Parathyroid adenoma (tissue), 2 donors: ENCODE measurements at regions not wholly inside any gene's neighbourhood (a gene's known extent, or its start where the extent isn't known, plus 50 kb on each side); places are given as distances from the start of the nearest gene placed in this dataset.
"Not testable (repeated sequence)": the region's sequence is repeated elsewhere in the genome, so short reads cannot be mapped to it uniquely, and the experiment has no call there.

Source experiments
- H2AFZ ChIP-seq: fragments of 300-600 bp; sonication (generic); one replicate; pipeline ENCODE4 v1.7.0; 2017; ENCODE audit warnings: antibody characterized with exemption, mild to moderate bottlenecking
- H3K27ac ChIP-seq: fragments of 300-600 bp; sonication (generic); one replicate; pipeline ENCODE4 v1.7.0; 2017
- H3K27me3 ChIP-seq: fragments of 300-600 bp; sonication (generic); one replicate; pipeline ENCODE4 v1.7.0; 2017; ENCODE audit warnings: low read length; ENCODE audit not compliant: control insufficient read depth, insufficient read depth
- H3K36me3 ChIP-seq: fragments of 300-600 bp; sonication (generic); one replicate; pipeline ENCODE4 v1.7.0; 2017; ENCODE audit warnings: low read length; ENCODE audit not compliant: control insufficient read depth, insufficient read depth
- H3K4me1 ChIP-seq: fragments of 300-600 bp; sonication (generic); one replicate; pipeline ENCODE4 v1.7.0; 2017; ENCODE audit warnings: control low read depth
- H3K4me2 ChIP-seq: fragments of 300-600 bp; sonication (generic); one replicate; pipeline ENCODE4 v1.7.0; 2017; ENCODE audit warnings: low read length
- H3K4me3 ChIP-seq: fragments of 300-600 bp; sonication (generic); one replicate; pipeline ENCODE4 v1.7.0; 2017; ENCODE audit warnings: low read depth, low read length
- H3K79me2 ChIP-seq: fragments of 300-600 bp; sonication (generic); one replicate; pipeline ENCODE4 v1.7.0; 2017; ENCODE audit warnings: control low read depth
- H3K9ac ChIP-seq: fragments of 300-600 bp; sonication (generic); one replicate; pipeline ENCODE4 v1.7.0; 2017; ENCODE audit warnings: mild to moderate bottlenecking
- H3K9me3 ChIP-seq: fragments of 300-600 bp; sonication (generic); one replicate; pipeline ENCODE4 v1.7.0; 2017; ENCODE audit warnings: low read length; ENCODE audit not compliant: control insufficient read depth
- TF ChIP-seq, protein P1 (sequence below): fragments of 300-600 bp; sonication (generic); IDR thresholded peaks from one replicate; pipeline ENCODE4 v1.7.0; 2017; ENCODE audit warnings: antibody characterized with exemption, mild to moderate bottlenecking
- donor health status: primary hyperparathyroidism.

DNA sequence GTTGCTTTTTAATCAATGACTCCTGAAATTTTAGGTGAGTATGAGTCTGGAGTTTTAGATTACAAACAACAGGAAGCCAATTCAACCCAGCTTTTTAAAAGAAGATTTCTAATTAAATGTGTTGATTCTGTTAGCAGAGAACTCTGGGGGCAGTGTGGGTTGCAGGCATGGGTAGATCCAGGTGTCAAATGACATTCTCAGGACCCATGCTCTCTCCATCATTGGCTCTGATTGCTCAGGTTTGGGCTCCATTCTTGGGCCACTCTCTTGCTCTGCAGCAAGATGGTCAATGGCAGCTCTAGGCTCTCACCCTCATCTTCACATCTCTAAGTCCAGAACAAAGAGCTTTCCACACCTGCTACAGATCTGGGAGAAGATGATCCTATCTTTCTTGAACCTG, 463.7 kb downstream of the PREX1 start:
- H3K4me2 ChIP-seq = no peak overlapping the region
- TF ChIP-seq, protein P1, sequence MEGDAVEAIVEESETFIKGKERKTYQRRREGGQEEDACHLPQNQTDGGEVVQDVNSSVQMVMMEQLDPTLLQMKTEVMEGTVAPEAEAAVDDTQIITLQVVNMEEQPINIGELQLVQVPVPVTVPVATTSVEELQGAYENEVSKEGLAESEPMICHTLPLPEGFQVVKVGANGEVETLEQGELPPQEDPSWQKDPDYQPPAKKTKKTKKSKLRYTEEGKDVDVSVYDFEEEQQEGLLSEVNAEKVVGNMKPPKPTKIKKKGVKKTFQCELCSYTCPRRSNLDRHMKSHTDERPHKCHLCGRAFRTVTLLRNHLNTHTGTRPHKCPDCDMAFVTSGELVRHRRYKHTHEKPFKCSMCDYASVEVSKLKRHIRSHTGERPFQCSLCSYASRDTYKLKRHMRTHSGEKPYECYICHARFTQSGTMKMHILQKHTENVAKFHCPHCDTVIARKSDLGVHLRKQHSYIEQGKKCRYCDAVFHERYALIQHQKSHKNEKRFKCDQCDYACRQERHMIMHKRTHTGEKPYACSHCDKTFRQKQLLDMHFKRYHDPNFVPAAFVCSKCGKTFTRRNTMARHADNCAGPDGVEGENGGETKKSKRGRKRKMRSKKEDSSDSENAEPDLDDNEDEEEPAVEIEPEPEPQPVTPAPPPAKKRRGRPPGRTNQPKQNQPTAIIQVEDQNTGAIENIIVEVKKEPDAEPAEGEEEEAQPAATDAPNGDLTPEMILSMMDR = no peak

GRCh38 chr20:48360342-48360975, 467.3 kb downstream of the PREX1 start:
- Histone ChIP-seq H3K79me2 (no peaks in the 10 kb centered on the region), H3K27ac (no peak overlapping the region), H3K9me3 (no peaks in the 10 kb centered on the region), H3K36me3 (no peaks in the 10 kb centered on the region), H2AFZ (no peak overlapping the region), H3K4me2 (no peak overlapping the region), H3K4me1 (no peaks in the 10 kb centered on the region), H3K4me3 (no peak overlapping the region), H3K27me3 (no peaks in the 10 kb centered on the region), H3K9ac (no peak overlapping the region)
- TF ChIP-seq, protein P1 = no peak

More for the DNA sequence above, 463.7 kb downstream of the PREX1 start:
- Histone ChIP-seq H3K36me3 (no peaks in the 10 kb centered on the region), H3K27ac (no peak overlapping the region), H2AFZ (no peak overlapping the region), H3K79me2 (no peaks in the 10 kb centered on the region), H3K27me3 (no peaks in the 10 kb centered on the region), H3K9ac (no peak overlapping the region), H3K9me3 (no peaks in the 10 kb centered on the region), H3K4me1 (no peaks in the 10 kb centered on the region), H3K4me3 (no peak overlapping the region)

DNA sequence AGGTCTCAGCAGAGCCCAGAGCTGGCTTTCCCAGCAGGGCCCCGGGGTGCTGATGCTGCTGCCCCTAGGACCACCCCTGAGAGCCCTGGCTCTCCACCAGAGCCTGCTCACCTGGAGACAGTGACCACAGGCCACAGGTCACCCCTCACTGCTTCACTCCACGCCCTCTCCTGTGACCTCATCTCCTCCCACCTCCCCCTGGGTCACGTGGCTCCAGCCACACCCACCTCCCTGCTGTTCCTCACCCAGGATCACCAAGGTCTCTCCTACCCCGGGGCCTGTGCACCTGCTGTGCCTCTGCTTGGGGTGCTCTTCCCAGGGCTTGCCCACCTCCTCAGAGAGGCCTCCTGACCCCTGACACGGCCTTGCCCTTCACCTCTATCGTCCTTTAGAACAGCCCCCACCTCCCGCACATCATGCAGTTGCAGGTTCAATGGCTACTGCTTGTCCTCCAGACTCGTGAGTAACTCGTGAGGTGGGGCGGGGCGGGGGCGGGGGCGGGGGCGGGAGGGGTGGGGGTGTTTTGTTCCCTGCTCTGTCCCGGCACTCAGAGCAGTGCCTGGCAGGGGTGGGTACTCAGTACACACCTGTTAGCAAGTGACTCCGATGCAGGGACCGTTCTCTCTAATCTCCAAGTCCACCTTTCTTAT, 468.0 kb downstream of the PREX1 start:
- Histone ChIP-seq H3K4me1 (no peaks in the 10 kb centered on the region), H3K27me3 (no peaks in the 10 kb centered on the region), H3K79me2 (no peaks in the 10 kb centered on the region), H3K9me3 (no peaks in the 10 kb centered on the region), H3K27ac (no peak overlapping the region), H3K9ac (no peak overlapping the region), H3K4me3 (no peak overlapping the region), H3K4me2 (no peak overlapping the region), H2AFZ (no peak overlapping the region), H3K36me3 (no peaks in the 10 kb centered on the region)
- TF ChIP-seq, protein P1 = no peak

DNA sequence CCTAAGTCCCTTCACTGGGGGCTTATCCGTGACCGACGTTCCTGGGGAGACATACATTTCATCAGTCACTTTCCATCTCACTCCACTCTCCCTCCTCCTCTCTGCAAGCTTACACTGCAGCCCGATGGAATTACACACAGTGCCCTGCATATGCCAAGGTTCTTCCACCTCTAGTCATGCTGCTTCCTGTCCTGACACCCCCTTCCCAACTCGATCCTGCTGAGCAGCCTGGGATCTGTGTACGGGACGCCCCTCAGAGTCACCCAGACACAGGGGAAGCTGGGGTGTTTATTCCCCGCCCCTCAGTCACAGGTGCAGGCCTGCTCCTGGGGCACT, 468.8 kb downstream of the PREX1 start:
- not testable (repeated sequence) for H3K27me3 ChIP-seq, H3K4me1 ChIP-seq, H2AFZ ChIP-seq, H3K4me2 ChIP-seq, H3K9ac ChIP-seq, H3K27ac ChIP-seq, H3K4me3 ChIP-seq, H3K9me3 ChIP-seq, H3K36me3 ChIP-seq, H3K79me2 ChIP-seq

- no peaks in the 10 kb centered on the region for H3K79me2 ChIP-seq
- no peak overlapping the region for H3K4me2 ChIP-seq
- no peak overlapping the region for H3K9ac ChIP-seq
- H2AFZ ChIP-seq = no peak overlapping the region
- no peaks in the 10 kb centered on the region for H3K9me3 ChIP-seq
- no peaks in the 10 kb centered on the region for H3K4me1 ChIP-seq
- no peaks in the 10 kb centered on the region for H3K36me3 ChIP-seq
- no peaks in the 10 kb centered on the region for H3K27me3 ChIP-seq
- no peak overlapping the region for H3K27ac ChIP-seq
- no peak overlapping the region for H3K4me3 ChIP-seq
- TF ChIP-seq, protein P1 = no peak
These were observed 469.4 kb downstream of the PREX1 start for GRCh38 chr20:48358176-48359054.
